ENCODE measurements at regions not wholly inside any gene's neighbourhood (a gene's known extent, or its start where the extent isn't known, plus 50 kb on each side); places are given as distances from the start of the nearest gene placed in this dataset.

- DNase-seq (ENCODE audit: low read depth in 2 of 2, low spot score in 1 of 2), result no peak
These were observed 64.4 kb upstream of the SLCO3A1 start for GRCh38 chr15:91789136-91789535.

DNA sequence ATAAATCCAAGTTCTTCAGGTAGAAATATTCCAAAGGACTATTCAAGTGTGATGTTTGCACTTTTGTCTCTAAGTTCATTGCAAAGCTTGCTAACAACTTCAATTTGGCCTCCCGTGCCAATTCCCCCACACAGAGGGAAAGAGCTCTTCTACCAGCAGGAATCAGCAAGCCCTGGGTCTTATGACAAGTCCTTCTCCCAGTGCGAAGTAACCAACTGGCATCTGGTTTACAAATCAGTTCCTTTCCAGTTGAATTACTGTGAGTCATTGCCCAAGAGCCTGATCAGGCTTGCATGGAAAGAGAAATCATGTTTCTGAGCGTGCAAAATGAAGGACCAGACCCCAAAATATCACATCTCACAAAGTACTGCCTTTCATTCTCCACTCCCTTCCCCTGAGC, 62.7 kb upstream of the SLCO3A1 start:
- no peak for DNase-seq (ENCODE audit: low read depth in 2 of 2, low spot score in 1 of 2)

GRCh38 chr15:91793771-91794170, 59.7 kb upstream of the SLCO3A1 start:
- DNase-seq (ENCODE audit: low read depth in 2 of 2, low spot score in 1 of 2), result no peak

DNA sequence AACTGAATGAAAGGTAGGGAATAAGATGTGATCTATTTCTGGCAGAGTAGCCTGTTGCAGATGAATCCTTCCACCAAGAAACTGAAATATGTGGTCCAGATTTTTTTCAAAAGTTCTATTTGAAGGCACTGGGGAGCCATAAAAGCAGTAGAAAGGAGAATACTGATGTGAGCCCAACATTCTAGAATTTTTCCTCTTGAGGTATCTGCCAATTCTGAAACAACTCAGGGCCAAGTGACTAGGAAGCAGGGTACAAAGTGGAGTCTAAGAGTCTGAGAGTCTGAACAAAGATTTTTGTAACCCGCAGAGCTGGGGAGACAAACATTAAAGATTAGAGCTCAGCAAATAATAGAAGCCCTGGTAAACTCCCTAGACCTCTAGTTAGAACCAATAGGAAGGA, 58.3 kb upstream of the SLCO3A1 start:
- no peak for DNase-seq (ENCODE audit: low read depth in 2 of 2, low spot score in 1 of 2)

DNA sequence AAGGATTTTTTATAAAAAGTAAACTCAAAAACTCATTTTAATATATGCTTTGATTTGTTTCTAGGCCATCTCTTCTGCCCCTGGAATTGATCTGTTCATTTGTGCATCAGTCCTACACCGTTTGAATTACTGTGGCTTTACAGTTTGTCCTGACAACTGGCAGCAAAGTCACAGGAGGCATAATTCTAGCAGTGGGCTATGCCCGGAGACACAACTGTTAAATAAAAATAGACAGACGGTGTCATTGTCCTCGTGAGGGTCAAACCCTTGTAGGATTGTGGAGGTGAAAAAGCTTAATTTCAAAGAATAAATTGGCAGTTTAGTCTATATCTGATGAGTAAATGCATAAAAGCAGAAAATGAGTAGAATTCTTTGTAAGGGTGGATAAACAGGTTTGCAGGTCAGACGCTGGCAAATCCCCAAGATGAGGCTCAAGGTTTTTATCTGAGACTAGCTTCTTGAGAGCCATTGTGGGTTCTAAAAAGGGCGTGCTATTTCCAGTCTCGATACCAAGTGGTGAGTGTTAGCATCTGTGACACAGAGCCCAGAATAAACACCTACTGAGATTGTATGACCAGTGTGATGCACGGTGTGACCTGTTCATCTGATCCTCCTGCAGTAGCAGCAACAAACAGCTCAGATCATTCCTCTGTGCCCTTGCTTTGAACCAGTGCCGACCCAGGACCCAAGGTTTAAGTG, 51.5 kb upstream of the SLCO3A1 start:
- DNase-seq (ENCODE audit: low read depth in 2 of 2, low spot score in 1 of 2), result no peak

- DNase-seq (ENCODE audit: low read depth in 2 of 2, low spot score in 1 of 2), result no peak
These were observed 50.2 kb upstream of the SLCO3A1 start for GRCh38 chr15:91803260-91803659.

Measured in stimulated activated CD8-positive, alpha-beta memory T cell treated with anti-CD3 and anti-CD28 coated beads, Interleukin-4, amount 100 ng/mL, for 1 hour (primary cell).